ENCODE measurements at regions not wholly inside any gene's neighbourhood (a gene's known extent, or its start where the extent isn't known, plus 50 kb on each side); places are given as distances from the start of the nearest gene placed in this dataset.

DNA sequence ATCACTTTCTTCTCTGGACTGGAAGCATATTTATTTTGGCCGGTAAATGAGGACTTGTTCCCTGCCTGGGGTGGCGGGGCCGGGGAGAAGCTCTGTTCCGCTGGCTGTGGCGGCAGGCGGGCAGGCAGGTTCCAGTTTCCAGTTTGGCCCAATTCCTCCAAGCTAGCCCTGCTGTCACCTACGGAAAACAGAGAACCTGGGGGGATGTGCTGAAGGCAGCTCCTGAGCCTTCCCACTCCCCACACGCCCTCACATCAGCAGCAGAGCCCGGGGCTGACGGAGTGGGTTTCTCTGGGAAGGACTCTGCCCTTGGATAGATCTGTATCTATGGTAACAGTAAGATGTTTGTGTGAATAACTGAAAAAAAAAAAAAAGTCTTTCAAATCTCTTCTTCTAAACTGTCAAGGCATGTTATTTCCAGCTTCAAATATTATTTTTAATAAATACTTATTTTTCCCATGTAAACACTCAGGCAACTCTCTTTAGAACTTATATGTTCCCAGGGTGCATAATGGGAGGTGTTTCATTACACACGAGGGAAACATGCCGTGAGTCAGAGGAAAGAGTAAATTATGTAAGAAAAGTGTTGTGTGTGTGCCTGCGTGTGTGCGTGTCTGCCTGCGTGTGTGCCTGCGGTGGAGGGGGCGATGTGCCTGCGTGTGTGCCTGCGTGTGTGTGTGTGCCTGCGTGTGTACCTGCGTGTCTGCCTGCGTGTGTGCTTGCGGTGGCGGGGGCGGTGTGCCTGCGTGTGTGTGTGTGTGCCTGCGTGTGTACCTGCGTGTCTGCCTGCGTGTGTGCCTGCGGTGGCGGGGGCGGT lies 116.1 kb upstream of the ZNF516 start:
- TF ChIP-seq, protein P1, sequence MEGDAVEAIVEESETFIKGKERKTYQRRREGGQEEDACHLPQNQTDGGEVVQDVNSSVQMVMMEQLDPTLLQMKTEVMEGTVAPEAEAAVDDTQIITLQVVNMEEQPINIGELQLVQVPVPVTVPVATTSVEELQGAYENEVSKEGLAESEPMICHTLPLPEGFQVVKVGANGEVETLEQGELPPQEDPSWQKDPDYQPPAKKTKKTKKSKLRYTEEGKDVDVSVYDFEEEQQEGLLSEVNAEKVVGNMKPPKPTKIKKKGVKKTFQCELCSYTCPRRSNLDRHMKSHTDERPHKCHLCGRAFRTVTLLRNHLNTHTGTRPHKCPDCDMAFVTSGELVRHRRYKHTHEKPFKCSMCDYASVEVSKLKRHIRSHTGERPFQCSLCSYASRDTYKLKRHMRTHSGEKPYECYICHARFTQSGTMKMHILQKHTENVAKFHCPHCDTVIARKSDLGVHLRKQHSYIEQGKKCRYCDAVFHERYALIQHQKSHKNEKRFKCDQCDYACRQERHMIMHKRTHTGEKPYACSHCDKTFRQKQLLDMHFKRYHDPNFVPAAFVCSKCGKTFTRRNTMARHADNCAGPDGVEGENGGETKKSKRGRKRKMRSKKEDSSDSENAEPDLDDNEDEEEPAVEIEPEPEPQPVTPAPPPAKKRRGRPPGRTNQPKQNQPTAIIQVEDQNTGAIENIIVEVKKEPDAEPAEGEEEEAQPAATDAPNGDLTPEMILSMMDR (IDR thresholded peaks at IDR 0.05): no peak
- no peak for TF ChIP-seq POLR2AphosphoS5 (IDR thresholded peaks at IDR 0.05)
- no peak for TF ChIP-seq POLR2A (IDR thresholded peaks at IDR 0.05)

Data from transverse colon (tissue), 4 donors.